CD4-positive, alpha-beta T cell treated with Interleukin-6 for 4 hours (primary cell): ENCODE measurements at regions not wholly inside any gene's neighbourhood (a gene's known extent, or its start where the extent isn't known, plus 50 kb on each side); places are given as distances from the start of the nearest gene placed in this dataset.

Experiments used
- DNase-seq: peaks from one replicate; pipeline ENCODE4 v3.0.0-alpha.2; 2020; ENCODE audit warnings: mixed read lengths

DNA sequence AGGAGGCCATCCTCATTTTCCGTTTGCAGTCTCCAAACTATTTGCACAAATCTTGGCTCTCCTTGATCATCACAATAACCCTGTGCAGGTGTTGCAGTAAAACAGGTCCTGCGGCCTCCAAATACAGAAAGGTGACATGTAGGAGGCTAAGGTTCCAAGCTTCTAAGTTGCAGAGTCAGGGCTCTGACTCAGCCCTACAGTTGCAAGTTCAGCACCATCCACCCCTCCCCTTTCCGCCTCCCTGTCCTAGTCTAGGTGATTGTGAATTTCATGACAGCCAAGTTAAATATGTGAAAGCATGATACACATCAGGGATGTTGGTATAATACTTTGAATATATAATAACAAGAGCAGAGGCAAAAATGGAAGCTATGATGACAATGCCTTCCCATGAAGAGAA is 317.3 kb upstream of the CDH4 start:
- DNase-seq = no peak

DNA sequence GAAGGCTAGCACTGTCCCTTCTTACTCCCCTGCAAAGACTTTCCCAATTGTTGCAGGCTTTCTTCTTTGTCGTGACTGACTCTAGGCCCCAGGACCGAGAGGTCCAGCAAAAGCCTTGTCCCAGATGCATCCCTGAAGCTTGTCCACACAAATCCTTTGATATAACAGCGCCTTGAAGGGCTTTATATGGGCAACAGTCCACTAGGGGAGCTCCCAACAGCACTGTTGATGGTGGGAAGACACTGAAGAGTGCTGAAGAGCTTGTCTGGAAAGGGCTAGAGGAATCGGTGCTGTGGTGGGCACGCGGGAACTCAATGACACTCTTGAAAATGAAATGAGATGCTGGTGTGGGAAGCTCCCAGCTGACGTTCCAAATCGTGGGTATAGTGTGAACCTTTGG is 316.1 kb upstream of the CDH4 start:
- DNase-seq = no peak

DNA sequence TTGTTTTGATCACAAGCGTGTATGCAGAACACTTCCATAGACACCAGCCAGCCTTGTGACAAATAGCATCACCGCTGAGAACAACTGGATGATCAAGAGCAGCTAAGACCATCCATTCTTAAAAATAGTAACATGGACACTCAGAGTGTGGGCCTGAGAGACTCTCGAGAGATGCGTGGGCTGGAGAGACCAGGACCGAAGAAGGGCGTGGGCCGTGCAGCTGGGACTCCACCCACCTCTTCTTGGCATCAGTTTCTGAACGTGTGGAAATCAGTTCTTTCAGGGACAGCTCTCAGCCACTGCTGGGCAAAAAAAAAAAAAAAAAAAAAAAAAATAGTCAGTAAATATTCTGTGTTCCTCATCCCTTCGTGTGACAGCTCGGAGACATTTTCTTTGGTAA is 314.5 kb upstream of the CDH4 start:
- no peak for DNase-seq

DNA sequence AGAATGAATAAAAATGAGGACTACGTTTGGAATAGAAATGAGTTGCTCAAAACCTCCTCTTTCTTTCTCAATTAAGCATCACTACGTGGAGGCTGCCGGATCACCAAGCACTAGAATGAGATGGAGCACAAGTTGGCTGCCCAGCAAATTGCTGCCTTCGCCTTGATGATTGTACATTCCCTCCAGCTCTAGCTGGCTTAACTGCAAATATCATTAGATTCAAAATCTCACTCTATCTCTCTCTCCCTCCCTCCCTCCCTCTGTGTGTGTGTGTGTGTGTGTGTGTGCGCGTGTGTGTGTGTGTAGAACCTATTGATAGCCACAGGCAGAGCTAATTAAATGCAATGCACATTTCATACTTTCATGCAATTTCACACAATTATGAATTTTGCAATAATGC is 310.7 kb upstream of the CDH4 start:
- no peak for DNase-seq

- DNase-seq = no peak
These were observed 304.2 kb upstream of the CDH4 start for GRCh38 chr20:60947819-60948218.

DNA sequence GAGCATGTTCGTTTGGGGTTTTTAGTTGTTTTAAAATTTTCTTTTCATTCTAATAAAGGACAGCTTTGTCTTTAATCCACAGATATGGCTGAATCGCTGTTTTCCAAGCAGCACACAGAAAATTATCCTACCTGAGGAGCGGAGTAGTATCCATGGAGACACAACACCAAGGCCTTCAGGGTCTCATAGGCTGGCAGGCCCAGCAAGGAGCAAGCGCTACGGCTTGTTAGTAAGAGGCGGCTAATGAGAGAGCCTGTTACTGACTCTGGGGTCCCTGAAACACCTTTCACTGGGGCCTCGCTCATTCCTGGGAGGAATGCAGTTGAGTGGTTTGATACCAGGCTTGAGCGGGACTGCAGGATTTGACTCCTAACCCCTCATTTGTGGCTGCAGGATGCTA is 303.8 kb upstream of the CDH4 start:
- no peak for DNase-seq

- DNase-seq = no peak
These were observed 301.5 kb upstream of the CDH4 start for GRCh38 chr20:60950561-60950960.

DNA sequence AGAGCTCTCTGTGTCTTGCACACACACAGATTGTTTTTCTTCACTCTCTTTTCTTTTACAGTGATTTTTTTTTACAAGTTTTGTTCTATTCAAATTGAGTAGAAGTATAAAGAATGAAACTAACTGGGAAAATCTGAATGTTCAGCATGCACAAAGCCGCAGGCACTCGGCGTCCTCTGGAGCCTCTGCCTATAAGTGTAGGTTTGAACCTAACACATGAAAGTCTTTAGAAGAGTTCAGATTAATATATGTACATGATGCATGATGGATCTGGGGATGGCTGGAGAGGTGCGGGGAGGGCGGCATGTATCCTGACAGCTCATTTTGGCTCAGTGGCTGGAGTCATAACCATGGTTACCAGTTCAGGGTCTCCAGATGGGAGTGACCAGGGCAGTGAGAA is 301.1 kb upstream of the CDH4 start:
- no peak for DNase-seq

- no peak for DNase-seq
These were observed 299.2 kb upstream of the CDH4 start for GRCh38 chr20:60952861-60953260.

GRCh38 chr20:60953321-60953720 is 298.7 kb upstream of the CDH4 start:
- no peak for DNase-seq

DNA sequence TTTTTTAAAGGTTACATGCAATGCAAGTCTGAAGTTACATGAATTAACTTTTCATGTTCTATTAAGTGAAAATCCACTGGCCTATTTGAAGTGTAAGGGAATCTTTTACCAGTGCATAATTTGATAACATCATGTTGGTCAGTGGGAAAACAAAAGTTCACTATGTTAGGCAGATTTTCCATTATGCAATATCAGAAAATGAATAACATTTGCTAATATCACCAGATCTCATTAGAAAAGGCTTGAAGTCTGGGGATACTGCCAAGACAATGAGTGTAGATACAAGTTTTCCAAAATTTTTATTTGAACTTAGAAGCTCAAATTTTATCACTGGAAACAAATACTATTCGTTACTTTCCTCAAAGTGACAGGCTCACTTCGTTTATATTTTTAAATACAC is 296.4 kb upstream of the CDH4 start:
- DNase-seq = no peak

- no peak for DNase-seq
These were observed 295.9 kb upstream of the CDH4 start for GRCh38 chr20:60956194-60956593.

GRCh38 chr20:60957621-60958020 is 294.4 kb upstream of the CDH4 start:
- no peak for DNase-seq

DNA sequence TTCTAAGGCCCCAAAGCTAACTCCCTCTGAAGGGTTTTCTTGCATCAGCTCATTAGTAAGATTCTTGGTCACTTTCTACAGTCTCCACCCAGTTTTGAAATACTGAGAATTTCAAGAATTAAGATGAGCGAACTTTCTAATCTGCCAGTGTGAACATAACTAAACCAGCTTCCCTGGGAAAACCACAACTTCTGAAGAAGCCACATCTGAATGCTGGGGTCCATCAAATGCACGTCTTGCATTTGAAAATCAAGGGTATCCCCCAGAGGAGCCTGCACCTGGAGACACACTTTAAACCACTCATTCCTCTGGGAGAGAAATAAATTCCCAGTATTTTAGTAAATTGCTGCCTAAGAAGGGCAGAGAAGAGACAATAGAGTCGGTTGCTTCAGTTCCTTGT is 292.1 kb upstream of the CDH4 start:
- no peak for DNase-seq

GRCh38 chr20:60960500-60960899 is 291.6 kb upstream of the CDH4 start:
- no peak for DNase-seq

GRCh38 chr20:60961551-60961950 is 290.5 kb upstream of the CDH4 start:
- DNase-seq = no peak

DNA sequence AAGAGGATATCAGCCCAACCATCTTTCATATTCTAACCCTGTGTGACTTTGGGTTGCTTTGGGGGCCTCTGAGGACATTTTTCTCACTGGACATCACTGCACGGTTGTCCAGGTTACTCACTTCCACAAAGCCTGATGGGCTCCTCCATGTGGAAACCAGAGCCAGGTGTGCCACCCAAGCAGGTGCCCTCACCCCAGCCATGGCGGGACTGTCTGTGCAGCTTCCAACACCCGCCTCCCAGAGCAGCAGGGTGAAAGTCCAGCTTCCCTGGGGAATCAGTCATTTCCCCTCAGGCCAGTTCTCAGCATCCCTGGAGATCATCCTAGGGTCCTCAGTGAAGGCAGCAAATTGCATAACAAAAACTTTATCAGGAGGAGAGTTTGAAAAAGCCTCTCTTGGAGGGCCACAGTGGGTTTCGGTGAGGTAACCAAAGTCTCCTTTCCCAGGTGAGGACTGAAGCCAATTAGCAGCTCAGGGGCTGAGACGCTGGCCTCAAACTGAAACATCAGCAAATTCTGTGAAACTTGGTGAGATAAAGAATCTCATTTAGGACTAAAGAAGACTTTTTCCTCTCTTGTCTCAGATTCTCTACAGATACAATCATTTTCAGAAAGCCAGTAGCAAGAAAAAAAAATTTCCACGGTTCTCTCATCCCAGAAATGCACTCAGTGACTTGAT is 289.6 kb upstream of the CDH4 start:
- DNase-seq = no peak

- DNase-seq = no peak
These were observed 288.9 kb upstream of the CDH4 start for GRCh38 chr20:60963146-60963545.

- no peak for DNase-seq
These were observed 287.1 kb upstream of the CDH4 start for GRCh38 chr20:60964911-60965310.

GRCh38 chr20:60966031-60966430 is 286.0 kb upstream of the CDH4 start:
- DNase-seq = no peak

GRCh38 chr20:60966766-60967165 is 285.3 kb upstream of the CDH4 start:
- DNase-seq = no peak

GRCh38 chr20:60967431-60968316 is 284.4 kb upstream of the CDH4 start:
- DNase-seq = no peak

GRCh38 chr20:60968853-60969720 is 283.0 kb upstream of the CDH4 start:
- no peak for DNase-seq

- no peak for DNase-seq
These were observed 281.5 kb upstream of the CDH4 start for GRCh38 chr20:60970601-60971000.
